GM12878 (cell line): ENCODE measurements at regions not wholly inside any gene's neighbourhood (a gene's known extent, or its start where the extent isn't known, plus 50 kb on each side); places are given as distances from the start of the nearest gene placed in this dataset.

Experiments
- ATAC-seq: fragments of 200-7000 bp; cut with Tn5 transposase; 3 replicates; pipeline ENCODE4 v1.9.1; 2020; ENCODE audit warnings: mild to moderate bottlenecking, moderate library complexity
- BruUV-seq: library from RNA; stranded (reverse); fragments of 400-500 nt; replicated peaks from 2 replicates; lab custom pipeline; 2021; lab: Mats Ljungman, UMichigan
- CTCF ChIA-PET: fragments of 300-600 bp; sonication (Branson Sonifier 250); formaldehyde crosslinking; extraction: SDS; loops from one replicate; lab custom pipeline; 2021; ENCODE audit warnings: inconsistent platforms; lab: Yijun Ruan, JAX
- POLR2A ChIA-PET: fragments of 350-600 bp; formaldehyde crosslinking; extraction: SDS; loops from one replicate; lab custom pipeline; 2021; ENCODE audit warnings: inconsistent platforms; lab: Charles Lee
- RAD21 ChIA-PET: fragments of 300-600 bp; sonication (Branson Sonifier 250); formaldehyde crosslinking; loops from one replicate; lab custom pipeline; 2023; ENCODE audit warnings: antibody characterized with exemption; ENCODE audit not compliant: unreplicated experiment; lab: Charles Lee
- SMC1A ChIA-PET: fragments of 300-600 bp; sonication (Branson Sonifier 250); formaldehyde crosslinking; loops from one replicate; lab custom pipeline; 2023; ENCODE audit not compliant: unreplicated experiment, uncharacterized antibody; lab: Charles Lee
- DNase-seq: peaks from one replicate; pipeline ENCODE4 v3.0.0-alpha.2; 2011; ENCODE audit warnings: low read depth, low spot score
- FAIRE-seq: peaks from 3 replicates; lab custom pipeline; 2011; peaks lifted over from hg19 to GRCh38; lab: Jason Lieb, UNC
- H2AFZ ChIP-seq: 2 replicates; pipeline ENCODE4 v1.6.0; 2011; ENCODE audit warnings: low read depth, low read length, control low read depth; ENCODE audit not compliant: control insufficient read depth
- H3K27ac ChIP-seq: 2 replicates; pipeline ENCODE4 v1.5.1; 2011; ENCODE audit warnings: control low read depth; ENCODE audit not compliant: control insufficient read depth, insufficient read depth
- H3K27me3 ChIP-seq, 2 experiments: replicated peaks in 1 of 2; 2 replicates each; pipeline versions ENCODE4 v1.6.0 to v1.6.1; 2011; ENCODE audit warnings: low read length in 1 of 2; ENCODE audit not compliant: control insufficient read depth in 2 of 2, insufficient read depth in 2 of 2
- H3K36me3 ChIP-seq, 2 experiments: 2 replicates each; pipeline ENCODE4 v1.5.1; 2011; ENCODE audit warnings: low read length in 1 of 2; ENCODE audit not compliant: control insufficient read depth in 2 of 2, insufficient read depth in 2 of 2
- H3K4me1 ChIP-seq: 2 replicates; pipeline ENCODE4 v1.6.1; 2011; ENCODE audit warnings: mild to moderate bottlenecking, low read length, moderate library complexity, mixed read lengths; ENCODE audit not compliant: control insufficient read depth, insufficient read depth
- H3K4me2 ChIP-seq: 2 replicates; pipeline ENCODE4 v1.6.0; 2011; ENCODE audit warnings: control low read depth; ENCODE audit not compliant: control insufficient read depth, insufficient read depth
- H3K4me3 ChIP-seq: fragments of 200-600 bp; sonication (generic); 2 replicates; pipeline ENCODE4 v1.5.1; 2016
- H3K79me2 ChIP-seq: 2 replicates; pipeline ENCODE4 v1.6.0; 2011; ENCODE audit warnings: low read length; ENCODE audit not compliant: control insufficient read depth, insufficient read depth
- H3K9ac ChIP-seq: 2 replicates; pipeline ENCODE4 v1.8.0; 2011; ENCODE audit warnings: low read length, control low read depth, mixed read lengths; ENCODE audit not compliant: control insufficient read depth, insufficient read depth
- H3K9me3 ChIP-seq: replicated peaks from 3 replicates; pipeline ENCODE4 v1.5.1; 2011; ENCODE audit warnings: mild to moderate bottlenecking, low read length; ENCODE audit not compliant: control insufficient read depth, insufficient read depth
- H4K20me1 ChIP-seq: 2 replicates; pipeline ENCODE4 v1.6.0; 2011; ENCODE audit not compliant: control insufficient read depth, insufficient read depth
- BACH1 ChIP-seq: fragments of 450-650 bp; IDR thresholded peaks from 2 replicates; pipeline ENCODE4 v1.6.1; 2017; ENCODE audit warnings: mild to moderate bottlenecking, borderline replicate concordance
- BCL3 ChIP-seq: IDR thresholded peaks from 2 replicates; pipeline ENCODE4 v1.6.1; 2011; ENCODE audit warnings: borderline replicate concordance, low read depth, mild to moderate bottlenecking, moderate library complexity, low read length; ENCODE audit not compliant: insufficient read depth, poor library complexity, severe bottlenecking
- CEBPB ChIP-seq, 2 experiments: fragments of 150-350 bp in 1 of 2; IDR thresholded peaks; 2 replicates each; pipeline ENCODE4 v1.6.1; 2012 to 2014; ENCODE audit warnings: low read depth in 2 of 2, low read length in 2 of 2, borderline replicate concordance in 1 of 2, inconsistent platforms in 1 of 2
- ESRRA ChIP-seq: IDR thresholded peaks from 2 replicates; pipeline ENCODE4 v1.6.1; 2012; ENCODE audit warnings: mild to moderate bottlenecking, low read length, improper control_type of control experiment
- EZH2 ChIP-seq: IDR thresholded peaks from 2 replicates; pipeline ENCODE4 v1.6.1; 2012; ENCODE audit warnings: low read depth, mild to moderate bottlenecking, control low read depth, inconsistent platforms, low read length, borderline replicate concordance; ENCODE audit not compliant: control insufficient read depth
- FOXM1 ChIP-seq: IDR thresholded peaks from 2 replicates; pipeline ENCODE4 v1.6.1; 2012; ENCODE audit warnings: low read depth, mild to moderate bottlenecking, inconsistent platforms, low read length, moderate library complexity
- HCFC1 ChIP-seq: fragments of 150-350 bp; IDR thresholded peaks from 2 replicates; pipeline ENCODE4 v1.6.1; 2014; ENCODE audit warnings: low read length
- MAX ChIP-seq: IDR thresholded peaks from 2 replicates; pipeline ENCODE4 v1.6.1; 2012; ENCODE audit warnings: low read depth, low read length, improper control_type of control experiment
- NFXL1 ChIP-seq: fragments of 450-650 bp; IDR thresholded peaks from 2 replicates; pipeline ENCODE4 v1.6.1; 2017; ENCODE audit warnings: antibody characterized with exemption, mild to moderate bottlenecking, borderline replicate concordance
- NR2F1 ChIP-seq: fragments of 450-650 bp; conservative IDR thresholded peaks from 2 replicates; pipeline ENCODE4 v1.6.1; 2017; ENCODE audit warnings: mild to moderate bottlenecking
- POU2F2 ChIP-seq: IDR thresholded peaks from 3 replicates; pipeline ENCODE4 v1.6.1; 2011; ENCODE audit warnings: low read depth, mild to moderate bottlenecking, low read length, borderline replicate concordance
- SMAD1 ChIP-seq: fragments of 450-650 bp; IDR thresholded peaks from 2 replicates; pipeline ENCODE4 v1.6.1; 2018; ENCODE audit warnings: mild to moderate bottlenecking, low read depth; ENCODE audit not compliant: partially characterized antibody
- SUZ12 ChIP-seq: fragments of 200-600 bp; sonication (generic); IDR thresholded peaks from one replicate; pipeline ENCODE4 v1.6.1; 2018; ENCODE audit warnings: antibody characterized with exemption, mild to moderate bottlenecking; ENCODE audit not compliant: unreplicated experiment
- ZNF622 ChIP-seq: fragments of 450-650 bp; IDR thresholded peaks from 2 replicates; pipeline ENCODE4 v1.6.1; 2017; ENCODE audit warnings: mild to moderate bottlenecking, inconsistent platforms
- WGBS: methylation state at CpG from one replicate; pipeline ENCODE4 v1.1.6; 2016; ENCODE audit warnings: low lambda C conversion rate; ENCODE audit not compliant: insufficient replicate concordance, insufficient coverage; ENCODE audit errors: missing lambda C conversion rate; 5-methylcytosine and 5-hydroxymethylcytosine counted together
- in situ Hi-C: fragments of 300-500 bp; cut with MboI; formaldehyde crosslinking; loops from 9 replicates; pipeline ENCODE4 v1.14.3; 2018; ENCODE audit warnings: mixed read lengths
- intact Hi-C: fragments of 100-400 bp; cut with micrococcal nuclease; formaldehyde crosslinking; loops from one replicate; pipeline ENCODE4 v1.14.2; 2022; ENCODE audit not compliant: unreplicated experiment

GRCh38 chr7:22049766-22050500, 104.2 kb upstream of the CDCA7L start:
- no peaks in the 10 kb centered on the region; a peak in 1 of 4 replicates for H3K27me3 ChIP-seq
- H3K9me3 ChIP-seq: no peaks in the 10 kb centered on the region
- DNase-seq (no peak), FAIRE-seq (no peak), ATAC-seq (no peak)
- intact Hi-C loops: loop anchor here (2.0 kb wide), 1 partner anchor 21 kb away; no protein-coding TSS in a partner anchor
- RAD21 ChIA-PET: no interaction called here
- no TSS peak for BruUV-seq
- no peaks in the 10 kb centered on the region for H3K4me1 ChIP-seq
- in situ Hi-C loops: no loop called here
- H2AFZ ChIP-seq: no peak overlapping the region
- SMC1A ChIA-PET: no interaction called here
- no peak overlapping the region for H3K27ac ChIP-seq
- H3K79me2 ChIP-seq: no peaks in the 10 kb centered on the region
- H3K36me3 ChIP-seq: no peaks in the 10 kb centered on the region
- POLR2A ChIA-PET: no interaction called here
- no peaks in the 10 kb centered on the region for H4K20me1 ChIP-seq
- no peak overlapping the region for H3K4me3 ChIP-seq
- WGBS: 52% methylated on average over 17 of the region's 17 CpGs
- TF ChIP-seq ZNF622 (no peak), HCFC1 (no peak), ESRRA (no peak), SUZ12 (no peak), CEBPB (IDR thresholded peaks at IDR 0.05; ENCODE audit: borderline replicate concordance in 1 of 2, low read depth in 2 of 2, low read length in 2 of 2) (no peak), POU2F2 (no peak), MAX (no peak), NFXL1 (no peak), EZH2 (no peak), BCL3 (no peak), SMAD1 (no peak), NR2F1 (no peak), BACH1 (no peak), FOXM1 (no peak)
- no peak overlapping the region for H3K4me2 ChIP-seq
- H3K9ac ChIP-seq: no peak overlapping the region
- CTCF ChIA-PET: interaction anchor here (0.7 kb wide), 1 partner anchor 265 kb away, joined by 3 read pairs; no protein-coding TSS in a partner anchor
